Sigmoid colon (tissue), 6 donors: ENCODE measurements at regions not wholly inside any gene's neighbourhood (a gene's known extent, or its start where the extent isn't known, plus 50 kb on each side); places are given as distances from the start of the nearest gene placed in this dataset.

Source experiments
- DNase-seq: peaks from one replicate; pipeline ENCODE4 v3.0.0-alpha.2; 2019
- H3K27ac ChIP-seq, 4 donors: fragments of 200-600 bp; sonication (generic); one replicate each; pipeline ENCODE4 v1.5.1; 2016 to 2019; ENCODE audit warnings: mild to moderate bottlenecking in 1 of 4
- H3K27me3 ChIP-seq, 3 donors: fragments of 200-600 bp; sonication (generic); one replicate each; pipeline ENCODE4 v1.5.1; 2019; ENCODE audit warnings: mild to moderate bottlenecking in 1 of 3
- H3K36me3 ChIP-seq, 4 donors: fragments of 200-600 bp; sonication (generic); one replicate each; pipeline ENCODE4 v1.5.1; 2016 to 2019
- H3K4me1 ChIP-seq, 4 donors: fragments of 200-600 bp; sonication (generic); one replicate each; pipeline ENCODE4 v1.5.1; 2017 to 2019
- H3K4me3 ChIP-seq, 4 donors: fragments of 200-600 bp; sonication (generic); one replicate each; pipeline ENCODE4 v1.5.1; 2017 to 2019; ENCODE audit warnings: mild to moderate bottlenecking in 2 of 4, moderate library complexity in 1 of 4
- H3K9me3 ChIP-seq, 4 donors: fragments of 200-600 bp in 3 of 4; sonication (generic) in 3 of 4; one replicate each; pipeline versions ENCODE4 v1.5.1 to v1.6.1; 2013 to 2019
- EP300 ChIP-seq, 4 donors: sonication (generic); formaldehyde crosslinking; IDR thresholded peaks; one replicate each; pipeline ENCODE4 v1.6.1; 2017; ENCODE audit warnings: antibody characterized with exemption in 4 of 4
- POLR2A ChIP-seq, 2 donors: fragments of 450-650 bp; IDR thresholded peaks; one replicate each; pipeline ENCODE4 v1.6.1; 2016; ENCODE audit warnings: antibody characterized with exemption in 2 of 2, mild to moderate bottlenecking in 2 of 2, moderate library complexity in 2 of 2
- POLR2AphosphoS5 ChIP-seq, 4 donors: sonication (generic); formaldehyde crosslinking; IDR thresholded peaks; one replicate each; pipeline ENCODE4 v1.6.1; 2017; ENCODE audit warnings: antibody characterized with exemption in 4 of 4
- WGBS, 2 donors: extraction: QIAGEN DNeasy Blood & Tissue Kit; methylation state at CpG; one replicate each; pipeline ENCODE4 v1.1.7; 2013; 5-methylcytosine and 5-hydroxymethylcytosine counted together
- intact Hi-C: fragments of 100-400 bp; cut with DNase I; formaldehyde crosslinking; loops from one replicate; pipeline ENCODE4 v1.15.1; 2023
- TF ChIP-seq, protein P1 (sequence below), 4 experiments: fragments of 450-650 bp in 3 of 4; fragments of 200-600 bp in 1 of 4; IDR thresholded peaks; one replicate each; pipeline ENCODE4 v1.5.1; 2016 to 2019; ENCODE audit warnings: antibody characterized with exemption in 4 of 4, mild to moderate bottlenecking in 3 of 4, moderate library complexity in 2 of 4
- donor health status: healthy with polysubstance abuse.
- donor health status: healthy.

DNA sequence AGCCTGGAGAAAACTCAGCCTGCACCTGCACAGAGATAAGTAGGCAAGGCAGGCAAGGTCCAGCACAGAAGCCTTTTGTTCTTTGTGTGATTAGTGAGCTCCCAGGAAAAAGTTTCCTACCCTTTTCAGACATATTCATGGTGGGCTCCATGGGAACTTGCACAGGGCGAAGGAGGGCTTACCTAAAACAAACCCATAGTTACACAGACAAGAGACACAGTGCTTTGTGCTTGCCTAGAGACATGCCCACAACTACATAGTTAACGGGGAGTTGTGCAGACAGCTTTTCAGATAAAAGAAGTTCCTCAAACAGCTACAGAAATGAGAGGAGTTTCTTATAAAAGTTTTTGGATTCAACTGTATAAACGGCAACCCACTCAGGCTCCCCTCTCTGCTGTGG is 180.5 kb downstream of the GLUD2 start:
- H3K36me3 ChIP-seq, result no peaks in the 10 kb centered on the region
- no peak overlapping the region for H3K4me3 ChIP-seq
- TF ChIP-seq POLR2A (IDR thresholded peaks at IDR 0.05), result no peak
- no peak for TF ChIP-seq POLR2AphosphoS5 (IDR thresholded peaks at IDR 0.05)
- TF ChIP-seq, protein P1, sequence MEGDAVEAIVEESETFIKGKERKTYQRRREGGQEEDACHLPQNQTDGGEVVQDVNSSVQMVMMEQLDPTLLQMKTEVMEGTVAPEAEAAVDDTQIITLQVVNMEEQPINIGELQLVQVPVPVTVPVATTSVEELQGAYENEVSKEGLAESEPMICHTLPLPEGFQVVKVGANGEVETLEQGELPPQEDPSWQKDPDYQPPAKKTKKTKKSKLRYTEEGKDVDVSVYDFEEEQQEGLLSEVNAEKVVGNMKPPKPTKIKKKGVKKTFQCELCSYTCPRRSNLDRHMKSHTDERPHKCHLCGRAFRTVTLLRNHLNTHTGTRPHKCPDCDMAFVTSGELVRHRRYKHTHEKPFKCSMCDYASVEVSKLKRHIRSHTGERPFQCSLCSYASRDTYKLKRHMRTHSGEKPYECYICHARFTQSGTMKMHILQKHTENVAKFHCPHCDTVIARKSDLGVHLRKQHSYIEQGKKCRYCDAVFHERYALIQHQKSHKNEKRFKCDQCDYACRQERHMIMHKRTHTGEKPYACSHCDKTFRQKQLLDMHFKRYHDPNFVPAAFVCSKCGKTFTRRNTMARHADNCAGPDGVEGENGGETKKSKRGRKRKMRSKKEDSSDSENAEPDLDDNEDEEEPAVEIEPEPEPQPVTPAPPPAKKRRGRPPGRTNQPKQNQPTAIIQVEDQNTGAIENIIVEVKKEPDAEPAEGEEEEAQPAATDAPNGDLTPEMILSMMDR (IDR thresholded peaks at IDR 0.05), result no peak
- no peak for TF ChIP-seq EP300 (IDR thresholded peaks at IDR 0.05)
- H3K27me3 ChIP-seq, result no peaks in the 10 kb centered on the region
- H3K4me1 ChIP-seq, result no peaks in the 10 kb centered on the region
- H3K27ac ChIP-seq, result no peak overlapping the region
- intact Hi-C loops, result no loop called here
- 28 to 65% methylated on average over 3 of the region's 3 CpGs for WGBS, 2 donors
- no peaks in the 10 kb centered on the region for H3K9me3 ChIP-seq
- no peak for DNase-seq

DNA sequence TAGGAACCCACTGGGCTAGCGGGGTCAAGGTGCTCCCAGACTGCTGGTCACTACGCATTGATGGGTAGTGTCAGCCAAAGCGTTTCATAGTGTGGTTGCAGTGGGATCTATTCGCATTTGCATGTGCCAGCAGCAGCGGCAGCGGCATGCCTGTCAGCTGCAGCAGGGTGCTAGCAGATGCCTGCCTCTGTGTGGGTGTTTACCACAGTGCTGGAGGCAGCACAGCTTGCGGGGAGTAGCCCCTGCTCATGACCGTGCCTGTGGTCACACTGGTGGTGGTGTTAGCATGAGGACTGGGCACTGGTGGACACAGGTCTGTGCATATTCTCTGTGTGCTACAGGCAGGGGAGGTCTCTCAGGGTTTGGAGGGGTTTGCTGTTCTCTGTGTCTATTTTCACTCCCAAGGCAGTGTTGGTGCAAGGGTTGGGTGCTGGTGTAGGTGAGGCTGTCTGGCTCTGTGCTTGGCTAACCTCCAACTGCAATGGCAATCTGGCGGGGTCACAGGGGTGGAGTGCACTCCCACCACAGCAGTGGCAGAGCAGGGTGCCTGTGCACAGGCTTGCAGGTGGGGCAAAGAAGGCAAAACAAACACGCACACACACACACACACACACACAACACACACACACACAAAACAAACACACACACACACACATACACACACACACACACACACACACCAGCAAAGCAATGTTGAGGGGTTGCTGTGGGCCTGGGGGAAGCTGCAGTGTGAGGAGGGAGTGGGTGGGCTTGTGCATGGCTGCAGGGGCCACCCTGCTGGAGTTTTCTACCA is 184.4 kb downstream of the GLUD2 start:
- Histone ChIP-seq H3K9me3 (no peaks in the 10 kb centered on the region), H3K27me3 (no peaks in the 10 kb centered on the region), H3K4me1 (no peaks in the 10 kb centered on the region), H3K4me3 (no peak overlapping the region), H3K36me3 (no peaks in the 10 kb centered on the region), H3K27ac (no peak overlapping the region)
- TF ChIP-seq POLR2AphosphoS5 (IDR thresholded peaks at IDR 0.05), result no peak
- TF ChIP-seq, protein P1 (IDR thresholded peaks at IDR 0.05), result no peak
- no peak for TF ChIP-seq EP300 (IDR thresholded peaks at IDR 0.05)
- TF ChIP-seq POLR2A (IDR thresholded peaks at IDR 0.05), result no peak
- intact Hi-C loops, result no loop called here
- 77 to 80% methylated on average over 10 of the region's 10 CpGs for WGBS, 2 donors
- no peak for DNase-seq

DNA sequence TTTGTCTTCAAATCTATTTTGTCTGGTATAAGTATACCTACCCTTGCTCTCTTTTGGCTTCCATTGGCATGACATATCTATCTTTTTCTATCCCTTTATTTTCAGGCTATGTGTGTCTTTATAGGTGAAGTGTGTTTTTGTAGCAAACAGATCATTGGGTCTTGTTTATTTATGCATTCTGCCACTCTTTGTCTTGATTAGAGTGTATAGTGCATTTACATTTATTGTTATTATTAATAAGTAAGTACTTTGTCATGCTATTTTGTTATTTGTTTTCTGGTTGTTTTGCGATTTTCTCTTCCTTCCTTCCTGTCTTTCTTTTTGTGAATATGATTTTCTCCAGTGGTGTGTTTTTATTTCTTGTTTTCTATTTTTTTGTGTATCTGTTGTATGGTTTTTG is 188.6 kb downstream of the GLUD2 start:
- H3K27ac ChIP-seq, result no peak overlapping the region
- no peaks in the 10 kb centered on the region for H3K4me1 ChIP-seq
- no peaks in the 10 kb centered on the region for H3K9me3 ChIP-seq
- no peak overlapping the region for H3K4me3 ChIP-seq
- WGBS, 2 donors, result 80 to 100% methylated on average over 1 of the region's 1 CpG
- TF ChIP-seq EP300 (IDR thresholded peaks at IDR 0.05), result no peak
- TF ChIP-seq, protein P1 (IDR thresholded peaks at IDR 0.05), result no peak
- no peak for TF ChIP-seq POLR2A (IDR thresholded peaks at IDR 0.05)
- no peak for TF ChIP-seq POLR2AphosphoS5 (IDR thresholded peaks at IDR 0.05)
- no peak for DNase-seq
- no peaks in the 10 kb centered on the region for H3K27me3 ChIP-seq
- H3K36me3 ChIP-seq, result no peaks in the 10 kb centered on the region
- intact Hi-C loops, result no loop called here

DNA sequence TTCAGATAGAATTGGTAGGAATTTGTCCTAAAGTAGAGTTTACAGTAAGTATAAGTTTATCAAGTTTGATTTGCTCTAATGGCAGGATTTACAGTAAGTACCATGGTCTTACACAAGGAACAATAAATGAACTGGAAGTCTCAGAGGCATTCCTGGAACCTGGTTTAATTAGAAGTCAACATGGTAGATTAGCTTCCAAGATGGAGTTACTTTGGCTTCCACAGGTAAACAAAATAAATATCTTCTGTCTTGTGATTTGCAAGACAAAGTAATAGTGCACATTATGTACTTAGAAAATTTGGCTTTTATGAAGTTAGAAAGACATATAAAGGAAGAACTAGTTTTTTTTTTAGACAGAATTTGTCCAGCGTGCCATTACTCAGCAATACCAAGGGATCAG is 190.7 kb downstream of the GLUD2 start:
- intact Hi-C loops, result no loop called here
- Histone ChIP-seq H3K9me3 (no peaks in the 10 kb centered on the region), H3K27me3 (no peaks in the 10 kb centered on the region), H3K4me1 (no peaks in the 10 kb centered on the region), H3K36me3 (no peaks in the 10 kb centered on the region), H3K4me3 (no peak overlapping the region), H3K27ac (no peak overlapping the region)
- no peak for TF ChIP-seq POLR2AphosphoS5 (IDR thresholded peaks at IDR 0.05)
- no peak for TF ChIP-seq POLR2A (IDR thresholded peaks at IDR 0.05)
- TF ChIP-seq EP300 (IDR thresholded peaks at IDR 0.05), result no peak
- DNase-seq, result no peak
- WGBS, 2 donors, result 86 to 90% methylated on average over 1 of the region's 1 CpG

DNA sequence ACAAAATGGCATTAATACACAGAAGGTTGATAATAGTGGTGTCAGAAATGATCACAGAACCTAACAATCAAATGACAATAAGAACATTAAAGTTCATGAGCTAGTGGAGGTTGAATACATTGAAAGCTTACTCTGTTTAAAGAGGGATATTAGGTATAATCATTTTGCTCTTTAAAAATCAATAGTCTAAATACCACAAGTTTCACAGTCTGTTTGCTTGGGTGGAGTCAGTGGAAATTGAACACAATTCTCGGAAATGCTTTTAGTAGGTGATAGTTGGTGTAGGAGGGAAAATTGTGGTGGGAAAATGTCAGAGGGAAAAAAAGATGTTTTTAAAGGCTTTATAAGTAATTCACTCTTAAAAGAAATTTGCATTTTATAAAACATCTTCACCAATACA is 197.1 kb downstream of the GLUD2 start:
- WGBS, 2 donors, result 82 to 89% methylated on average over 1 of the region's 1 CpG
- no peak for DNase-seq
- Histone ChIP-seq H3K4me1 (no peaks in the 10 kb centered on the region), H3K27ac (no peak overlapping the region), H3K9me3 (no peaks in the 10 kb centered on the region), H3K27me3 (no peaks in the 10 kb centered on the region), H3K36me3 (no peaks in the 10 kb centered on the region), H3K4me3 (no peak overlapping the region)
- intact Hi-C loops, result no loop called here
- no peak for TF ChIP-seq POLR2A (IDR thresholded peaks at IDR 0.05)
- no peak for TF ChIP-seq EP300 (IDR thresholded peaks at IDR 0.05)
- TF ChIP-seq POLR2AphosphoS5 (IDR thresholded peaks at IDR 0.05), result no peak
- TF ChIP-seq, protein P1 (IDR thresholded peaks at IDR 0.05), result no peak
